BLaER1 (cell line): ENCODE measurements at regions not wholly inside any gene's neighbourhood (a gene's known extent, or its start where the extent isn't known, plus 50 kb on each side); places are given as distances from the start of the nearest gene placed in this dataset.

Experiments used
- H3K27ac ChIP-seq: shearing (Covaris generic); formaldehyde crosslinking; 2 replicates; pipeline ENCODE4 v1.8.1; 2022
- H3K27me3 ChIP-seq: shearing (Covaris generic); formaldehyde crosslinking; 2 replicates; pipeline ENCODE4 v1.8.1; 2022
- H3K36me3 ChIP-seq: shearing (Covaris generic); formaldehyde crosslinking; 2 replicates; pipeline ENCODE4 v1.8.1; 2022
- H3K4me1 ChIP-seq: shearing (Covaris generic); formaldehyde crosslinking; 2 replicates; pipeline ENCODE4 v1.8.1; 2022
- H3K4me2 ChIP-seq: shearing (Covaris generic); formaldehyde crosslinking; 2 replicates; pipeline ENCODE4 v1.8.1; 2022
- H3K4me3 ChIP-seq: shearing (Covaris generic); formaldehyde crosslinking; 2 replicates; pipeline ENCODE4 v1.8.1; 2022
- H3K9ac ChIP-seq: shearing (Covaris generic); formaldehyde crosslinking; 2 replicates; pipeline ENCODE4 v1.8.1; 2022
- H3K9me3 ChIP-seq: shearing (Covaris generic); formaldehyde crosslinking; 2 replicates; pipeline ENCODE4 v1.8.1; 2022
- H4K20me1 ChIP-seq: shearing (Covaris generic); formaldehyde crosslinking; 2 replicates; pipeline ENCODE4 v1.8.1; 2022
- Cebpa-rat ChIP-seq: shearing (Covaris generic); IDR thresholded peaks from 2 replicates; pipeline ENCODE4 v1.8.1; 2022

- no peaks in the 10 kb centered on the region for H3K27me3 ChIP-seq
- no peaks in the 10 kb centered on the region for H3K36me3 ChIP-seq
- H3K4me3 ChIP-seq = no peak overlapping the region
- no peak for TF ChIP-seq Cebpa-rat
- H4K20me1 ChIP-seq = no peaks in the 10 kb centered on the region
- no peak overlapping the region for H3K9ac ChIP-seq
- H3K9me3 ChIP-seq = no peaks in the 10 kb centered on the region
- H3K27ac ChIP-seq = no peak overlapping the region
- H3K4me2 ChIP-seq = no peak overlapping the region
- peaks cover 7% of the 10 kb centered on the region; the same call in 1 of the 2 replicates for H3K4me1 ChIP-seq
These were observed 242.5 kb downstream of the RHOU start for GRCh38 chr1:228977741-228978140.

- no peak overlapping the region for H3K4me2 ChIP-seq
- H3K9ac ChIP-seq = no peak overlapping the region
- no peaks in the 10 kb centered on the region for H3K27me3 ChIP-seq
These were observed 243.4 kb downstream of the RHOU start for GRCh38 chr1:228978484-228979324.

GRCh38 chr1:228979325-228979699, 244.0 kb downstream of the RHOU start:
- Histone ChIP-seq H4K20me1 (no peaks in the 10 kb centered on the region), H3K27ac (no peak overlapping the region), H3K4me2 (no peak overlapping the region), H3K4me3 (no peak overlapping the region), H3K36me3 (no peaks in the 10 kb centered on the region), H3K9ac (no peak overlapping the region), H3K9me3 (no peaks in the 10 kb centered on the region), H3K27me3 (no peaks in the 10 kb centered on the region), H3K4me1 (peaks cover 16% of the 10 kb centered on the region)
- no peak for TF ChIP-seq Cebpa-rat

More at GRCh38 chr1:228978484-228979324, 243.4 kb downstream of the RHOU start:
- peaks cover 15% of the 10 kb centered on the region for H3K4me1 ChIP-seq
- no peak for TF ChIP-seq Cebpa-rat
- no peak overlapping the region for H3K4me3 ChIP-seq
- H3K9me3 ChIP-seq = no peaks in the 10 kb centered on the region
- no peak overlapping the region for H3K27ac ChIP-seq
- no peaks in the 10 kb centered on the region for H4K20me1 ChIP-seq
- no peaks in the 10 kb centered on the region for H3K36me3 ChIP-seq

- H3K27ac ChIP-seq = no peak overlapping the region
- no peaks in the 10 kb centered on the region for H4K20me1 ChIP-seq
- no peaks in the 10 kb centered on the region for H3K36me3 ChIP-seq
- no peak overlapping the region for H3K4me2 ChIP-seq
- H3K9ac ChIP-seq = no peak overlapping the region
- H3K4me1 ChIP-seq = peaks cover 16% of the 10 kb centered on the region
- no peaks in the 10 kb centered on the region for H3K27me3 ChIP-seq
- H3K9me3 ChIP-seq = no peaks in the 10 kb centered on the region
- no peak for TF ChIP-seq Cebpa-rat
- H3K4me3 ChIP-seq = no peak overlapping the region
These were observed 244.5 kb downstream of the RHOU start for GRCh38 chr1:228979774-228980173.

- no peak overlapping the region for H3K27ac ChIP-seq
- no peak for TF ChIP-seq Cebpa-rat
- no peaks in the 10 kb centered on the region for H3K27me3 ChIP-seq
- peaks cover 16% of the 10 kb centered on the region for H3K4me1 ChIP-seq
- no peaks in the 10 kb centered on the region for H3K36me3 ChIP-seq
- H3K4me2 ChIP-seq = no peak overlapping the region
- no peak overlapping the region for H3K9ac ChIP-seq
- H3K4me3 ChIP-seq = no peak overlapping the region
- H3K9me3 ChIP-seq = no peaks in the 10 kb centered on the region
- no peaks in the 10 kb centered on the region for H4K20me1 ChIP-seq
These were observed 245.1 kb downstream of the RHOU start for GRCh38 chr1:228980232-228980937.

- Histone ChIP-seq H3K4me3 (no peak overlapping the region), H3K9me3 (no peaks in the 10 kb centered on the region), H4K20me1 (no peaks in the 10 kb centered on the region), H3K9ac (no peak overlapping the region), H3K27me3 (no peaks in the 10 kb centered on the region), H3K4me1 (peaks cover 16% of the 10 kb centered on the region), H3K27ac (no peak overlapping the region), H3K4me2 (no peak overlapping the region; the same call in 1 of the 2 replicates), H3K36me3 (no peaks in the 10 kb centered on the region)
- TF ChIP-seq Cebpa-rat = no peak
These were observed 247.4 kb downstream of the RHOU start for GRCh38 chr1:228982637-228983036.

GRCh38 chr1:228983231-228983660, 248.0 kb downstream of the RHOU start:
- H3K27me3 ChIP-seq = no peaks in the 10 kb centered on the region
- H3K4me3 ChIP-seq = no peak overlapping the region
- TF ChIP-seq Cebpa-rat = no peak
- peak overlapping the region; percentile 49 for H3K4me2 ChIP-seq
- H3K9me3 ChIP-seq = no peaks in the 10 kb centered on the region
- no peak overlapping the region for H3K27ac ChIP-seq
- H4K20me1 ChIP-seq = no peaks in the 10 kb centered on the region
- H3K4me1 ChIP-seq = peaks cover 22% of the 10 kb centered on the region
- H3K9ac ChIP-seq = no peak overlapping the region
- H3K36me3 ChIP-seq = no peaks in the 10 kb centered on the region

GRCh38 chr1:228983661-228984060, 248.4 kb downstream of the RHOU start:
- Histone ChIP-seq H4K20me1 (no peaks in the 10 kb centered on the region), H3K4me3 (no peak overlapping the region), H3K9ac (no peak overlapping the region), H3K27ac (no peak overlapping the region), H3K4me1 (peaks cover 25% of the 10 kb centered on the region), H3K27me3 (no peaks in the 10 kb centered on the region), H3K36me3 (no peaks in the 10 kb centered on the region), H3K4me2 (no peak overlapping the region), H3K9me3 (no peaks in the 10 kb centered on the region)
- no peak for TF ChIP-seq Cebpa-rat

GRCh38 chr1:228984107-228984506, 248.8 kb downstream of the RHOU start:
- Histone ChIP-seq H3K9ac (no peak overlapping the region), H3K9me3 (no peaks in the 10 kb centered on the region), H3K27me3 (no peaks in the 10 kb centered on the region), H3K4me2 (no peak overlapping the region), H3K4me3 (no peak overlapping the region), H3K36me3 (no peaks in the 10 kb centered on the region), H3K4me1 (peaks cover 30% of the 10 kb centered on the region), H3K27ac (no peak overlapping the region), H4K20me1 (no peaks in the 10 kb centered on the region)
- no peak for TF ChIP-seq Cebpa-rat
